MM.1S (cell line): ENCODE measurements at regions not wholly inside any gene's neighbourhood (a gene's known extent, or its start where the extent isn't known, plus 50 kb on each side); places are given as distances from the start of the nearest gene placed in this dataset.

Experiments used
- DNase-seq: peaks from one replicate; pipeline ENCODE4 v3.0.0-alpha.2; 2015
- H2AFZ ChIP-seq: fragments of 300-600 bp; sonication (generic); 2 replicates; pipeline ENCODE4 v1.6.0; 2016; ENCODE audit warnings: antibody characterized with exemption, low read length
- H3F3A ChIP-seq: fragments of 300-600 bp; sonication (generic); 2 replicates; pipeline ENCODE4 v1.6.1; 2016; ENCODE audit warnings: mild to moderate bottlenecking, antibody characterized with exemption, low read length, moderate library complexity, mixed read lengths; ENCODE audit not compliant: insufficient read depth
- H3K27ac ChIP-seq: fragments of 300-600 bp; sonication (generic); 2 replicates; pipeline ENCODE4 v1.5.1; 2016; ENCODE audit warnings: mild to moderate bottlenecking, low read length
- H3K27me3 ChIP-seq: fragments of 300-600 bp; sonication (generic); replicated peaks from 2 replicates; pipeline ENCODE4 v1.6.0; 2016; ENCODE audit warnings: low read length; ENCODE audit not compliant: insufficient read depth
- H3K36me3 ChIP-seq: fragments of 300-600 bp; sonication (generic); replicated peaks from 2 replicates; pipeline ENCODE4 v1.6.1; 2016; ENCODE audit warnings: mild to moderate bottlenecking, low read length, mixed read lengths; ENCODE audit not compliant: insufficient read depth
- H3K4me1 ChIP-seq: fragments of 300-600 bp; sonication (generic); 2 replicates; pipeline ENCODE4 v1.6.1; 2016; ENCODE audit warnings: low read length, mixed read lengths
- H3K4me2 ChIP-seq: fragments of 300-600 bp; sonication (generic); 2 replicates; pipeline ENCODE4 v1.6.0; 2016; ENCODE audit warnings: low read depth, low read length
- H3K4me3 ChIP-seq: fragments of 300-600 bp; sonication (generic); 2 replicates; pipeline ENCODE4 v1.5.1; 2016; ENCODE audit warnings: low read length, mixed read lengths
- H3K79me2 ChIP-seq: fragments of 300-600 bp; sonication (generic); 2 replicates; pipeline ENCODE4 v1.6.1; 2016; ENCODE audit warnings: mixed run types, low read length, mixed read lengths
- H3K9ac ChIP-seq: fragments of 300-600 bp; sonication (generic); 2 replicates; pipeline ENCODE4 v1.6.1; 2016; ENCODE audit warnings: low read length, mixed read lengths
- H3K9me2 ChIP-seq: fragments of 300-600 bp; sonication (generic); replicated peaks from 2 replicates; pipeline ENCODE4 v1.6.1; 2016; ENCODE audit warnings: mild to moderate bottlenecking, low read length, mixed read lengths; ENCODE audit not compliant: insufficient read depth
- H3K9me3 ChIP-seq: fragments of 300-600 bp; sonication (generic); replicated peaks from 2 replicates; pipeline ENCODE4 v1.6.1; 2016; ENCODE audit warnings: mild to moderate bottlenecking, low read length, mixed read lengths; ENCODE audit not compliant: insufficient read depth
- H4K20me1 ChIP-seq: fragments of 300-600 bp; sonication (generic); 2 replicates; pipeline ENCODE4 v1.6.1; 2016; ENCODE audit warnings: mild to moderate bottlenecking, low read length, moderate library complexity, mixed read lengths; ENCODE audit not compliant: insufficient read depth
- CTCF ChIP-seq: fragments of 300-600 bp; sonication (generic); IDR thresholded peaks from 2 replicates; pipeline ENCODE4 v1.5.1; 2016; ENCODE audit warnings: antibody characterized with exemption, low read length, mixed read lengths
- EZH2 ChIP-seq: fragments of 300-600 bp; sonication (generic); optimal IDR thresholded peaks from 2 replicates; pipeline ENCODE3; 2017; ENCODE audit warnings: low read depth, mild to moderate bottlenecking, antibody characterized with exemption, low read length, mixed read lengths
- EZH2phosphoT487 ChIP-seq: fragments of 300-600 bp; sonication (generic); IDR thresholded peaks from 2 replicates; pipeline ENCODE4 v1.6.1; 2018; ENCODE audit warnings: antibody characterized with exemption, low read length

GRCh38 chr2:241925821-241926441 lies 56.4 kb downstream of the RTP5 start:
- H3K79me2 ChIP-seq = no peaks in the 10 kb centered on the region
- H4K20me1 ChIP-seq = no peaks in the 10 kb centered on the region
- H3K36me3 ChIP-seq = no peaks in the 10 kb centered on the region
- H3F3A ChIP-seq = no peaks in the 10 kb centered on the region
- no peak overlapping the region for H3K27ac ChIP-seq
- H3K4me1 ChIP-seq = no peaks in the 10 kb centered on the region
- no peak for TF ChIP-seq CTCF
- no peaks in the 10 kb centered on the region for H3K9me3 ChIP-seq
- no peak overlapping the region for H2AFZ ChIP-seq
- no peak for DNase-seq
- no peaks in the 10 kb centered on the region for H3K9me2 ChIP-seq
- H3K4me3 ChIP-seq = no peak overlapping the region
- no peaks in the 10 kb centered on the region for H3K27me3 ChIP-seq
- H3K4me2 ChIP-seq = no peak overlapping the region
- H3K9ac ChIP-seq = no peak overlapping the region

- TF ChIP-seq EZH2phosphoT487 (no peak), EZH2 (no peak), CTCF (no peak)
- Histone ChIP-seq H3K4me3 (no peak overlapping the region), H3K36me3 (no peaks in the 10 kb centered on the region), H3K27ac (no peak overlapping the region), H2AFZ (no peak overlapping the region), H3K79me2 (no peaks in the 10 kb centered on the region), H3K9me3 (no peaks in the 10 kb centered on the region), H4K20me1 (no peaks in the 10 kb centered on the region), H3F3A (no peaks in the 10 kb centered on the region), H3K9ac (no peak overlapping the region), H3K4me1 (no peaks in the 10 kb centered on the region), H3K27me3 (no peaks in the 10 kb centered on the region), H3K4me2 (no peak overlapping the region), H3K9me2 (no peaks in the 10 kb centered on the region)
- DNase-seq = no peak
Measured at GRCh38 chr2:241926541-241927311, 57.2 kb downstream of the RTP5 start.

- no peaks in the 10 kb centered on the region for H3K27me3 ChIP-seq
- no peak overlapping the region for H3K27ac ChIP-seq
- no peak overlapping the region for H3K9ac ChIP-seq
- H3K79me2 ChIP-seq = no peaks in the 10 kb centered on the region
- no peak for DNase-seq
- no peak for TF ChIP-seq EZH2
- no peak for TF ChIP-seq CTCF
- TF ChIP-seq EZH2phosphoT487 = no peak
- H3K9me2 ChIP-seq = no peaks in the 10 kb centered on the region
- H3K9me3 ChIP-seq = no peaks in the 10 kb centered on the region
- no peak overlapping the region for H3K4me3 ChIP-seq
- peaks cover 4% of the 10 kb centered on the region; the same call in 1 of the 2 replicates for H3K4me1 ChIP-seq
- H3K4me2 ChIP-seq = no peak overlapping the region
- H2AFZ ChIP-seq = no peak overlapping the region
- H3K36me3 ChIP-seq = no peaks in the 10 kb centered on the region
- H4K20me1 ChIP-seq = no peaks in the 10 kb centered on the region
- no peaks in the 10 kb centered on the region for H3F3A ChIP-seq
Measured at GRCh38 chr2:241929551-241930490, 60.3 kb downstream of the RTP5 start.
